Activated CD8-positive, alpha-beta memory T cell treated with anti-CD3 and anti-CD28 coated beads for 36 hours (primary cell): ENCODE measurements at regions not wholly inside any gene's neighbourhood (a gene's known extent, or its start where the extent isn't known, plus 50 kb on each side); places are given as distances from the start of the nearest gene placed in this dataset.
"Not testable (repeated sequence)": the region's sequence is repeated elsewhere in the genome, so short reads cannot be mapped to it uniquely, and the experiment has no call there.

ENCODE experiments used
- CTCF ChIA-PET: fragments of 350-600 bp; sonication (Branson Sonifier 250); formaldehyde crosslinking; loops from one replicate; lab custom pipeline; 2021; ENCODE audit warnings: antibody characterized with exemption; lab: Charles Lee
- POLR2A ChIA-PET: fragments of 350-600 bp; sonication (Branson Sonifier 250); formaldehyde crosslinking; loops from one replicate; lab custom pipeline; 2021; ENCODE audit warnings: antibody characterized with exemption; lab: Charles Lee

DNA sequence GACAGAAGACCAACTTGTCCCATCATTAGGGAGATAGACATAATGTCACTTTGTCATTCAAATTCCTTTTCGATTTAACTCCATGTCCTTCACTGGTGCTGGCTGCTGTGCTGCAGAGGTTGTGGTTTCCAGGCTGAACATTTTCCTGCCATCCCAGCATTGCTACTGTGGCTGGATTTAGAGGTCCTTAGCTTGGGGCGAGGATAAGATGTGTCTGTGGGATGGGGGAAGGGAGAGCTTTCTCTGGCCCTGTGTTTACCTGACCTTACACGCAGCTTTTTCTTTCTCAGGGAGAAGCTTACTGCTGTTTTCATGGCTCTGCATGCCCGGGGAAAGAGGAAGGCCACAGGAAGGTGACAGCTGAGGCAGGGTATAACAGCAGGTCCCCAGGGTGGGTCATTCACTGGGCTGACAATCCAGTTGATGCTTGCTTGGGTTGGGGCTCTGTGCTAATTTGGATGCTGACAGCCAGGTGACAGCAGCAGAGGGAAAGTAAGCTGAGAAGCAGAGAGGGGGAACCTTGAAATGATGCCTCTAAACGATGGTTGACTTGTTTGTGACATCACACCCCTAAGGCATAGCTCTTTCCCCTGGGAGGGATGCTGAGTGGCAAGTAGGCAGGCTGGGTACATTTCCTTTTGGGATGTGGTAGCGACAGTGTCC is 326.9 kb upstream of the CTNNB1 start:
- ChIA-PET CTCF (no interaction called here), POLR2A (no interaction called here)

DNA sequence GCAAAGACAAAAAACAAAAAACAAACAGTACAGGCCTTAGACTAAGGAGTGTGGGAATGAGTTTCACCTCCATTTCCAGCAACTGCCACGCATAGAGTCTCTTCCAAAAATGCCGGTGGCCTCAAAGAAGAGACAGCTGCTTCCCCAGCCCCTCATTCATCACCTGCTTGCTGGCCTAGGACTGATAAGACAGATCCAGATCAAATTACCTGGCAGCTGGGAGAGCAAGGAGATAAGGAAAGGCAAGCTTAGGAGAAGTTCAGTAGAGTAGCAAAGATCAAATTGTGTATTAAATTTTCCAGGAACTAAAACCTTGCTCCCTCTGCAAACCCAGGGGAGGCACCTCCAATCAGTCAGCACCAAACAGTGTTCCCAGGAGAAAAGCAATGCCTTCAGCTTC is 325.8 kb upstream of the CTNNB1 start:
- ChIA-PET CTCF (no interaction called here), POLR2A (no interaction called here)

DNA sequence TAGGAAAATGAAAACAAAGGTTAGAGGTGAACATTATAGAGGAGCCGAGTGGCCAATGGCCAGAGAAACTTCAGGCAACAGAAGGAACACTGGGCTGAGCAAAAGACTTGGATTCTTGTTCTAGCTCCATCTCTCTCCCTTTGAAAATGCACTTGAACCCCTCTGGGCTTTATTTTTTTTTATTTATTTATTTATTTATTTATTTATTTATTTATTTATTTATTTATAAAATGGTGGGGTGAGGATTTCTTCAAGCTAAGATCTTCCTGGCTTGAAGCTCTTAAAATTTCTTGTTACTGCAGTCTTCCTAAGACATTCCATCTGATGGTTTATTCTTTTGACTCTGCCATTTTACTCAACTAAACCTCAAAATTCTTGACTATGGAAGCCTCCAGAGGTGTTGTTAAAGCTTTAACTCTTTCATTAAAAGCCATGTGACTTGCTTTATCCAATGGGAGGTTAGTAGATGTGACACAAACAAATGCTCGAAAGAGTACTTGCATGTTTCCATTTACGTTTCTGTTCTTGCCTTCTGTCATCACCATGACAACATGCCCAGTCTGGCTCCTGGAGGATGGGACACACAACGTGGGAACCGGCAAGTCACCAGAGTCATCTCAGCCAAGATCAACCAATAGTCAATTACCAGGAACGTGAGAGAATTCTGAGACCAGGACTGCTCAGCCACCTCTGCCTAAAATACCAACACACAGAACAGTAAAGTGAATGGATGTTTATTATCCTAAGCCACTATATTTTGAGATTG is 325.2 kb upstream of the CTNNB1 start:
- ChIA-PET CTCF (no interaction called here), POLR2A (no interaction called here)

DNA sequence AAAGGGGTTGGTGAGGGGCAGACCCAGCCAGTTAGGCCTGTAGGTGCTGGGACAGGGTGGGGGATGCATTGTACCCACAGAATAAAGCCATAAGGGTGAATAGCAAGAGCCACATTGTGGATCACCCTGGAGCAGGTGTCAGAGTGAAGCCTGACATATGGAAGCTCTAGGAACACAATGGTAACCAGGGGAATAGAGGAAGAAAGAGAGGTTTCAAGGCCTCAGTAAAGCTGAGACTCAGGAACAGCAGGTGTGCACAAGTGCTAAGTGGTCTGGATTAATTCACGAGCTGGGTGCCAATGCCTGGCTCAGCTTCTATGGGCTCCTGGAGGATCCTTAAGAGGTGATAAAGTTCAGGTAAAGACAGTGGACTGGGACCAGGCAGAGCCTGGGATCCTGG is 323.7 kb upstream of the CTNNB1 start:
- CTCF ChIA-PET = no interaction called here
- POLR2A ChIA-PET = no interaction called here

DNA sequence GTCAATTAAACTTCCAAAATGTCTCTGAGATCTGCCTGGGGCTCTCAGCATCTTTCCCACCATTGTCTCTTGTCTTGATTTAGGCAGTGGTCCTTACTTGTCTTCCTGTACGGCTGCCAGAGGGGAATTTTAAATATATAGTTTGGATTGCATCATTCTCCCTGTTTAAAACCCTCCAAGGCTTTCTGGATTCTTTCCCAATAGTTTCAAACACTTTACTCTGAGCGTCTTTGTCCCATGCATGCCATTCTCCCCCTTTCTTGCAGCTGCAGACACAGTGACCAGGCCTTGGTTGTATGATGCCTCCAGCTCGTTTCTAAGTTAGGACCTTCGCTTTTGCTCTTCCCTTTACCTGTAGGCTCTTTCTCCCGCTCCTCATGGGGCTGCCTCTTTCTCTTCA is 323.3 kb upstream of the CTNNB1 start:
- ChIA-PET CTCF (no interaction called here), POLR2A (no interaction called here)

DNA sequence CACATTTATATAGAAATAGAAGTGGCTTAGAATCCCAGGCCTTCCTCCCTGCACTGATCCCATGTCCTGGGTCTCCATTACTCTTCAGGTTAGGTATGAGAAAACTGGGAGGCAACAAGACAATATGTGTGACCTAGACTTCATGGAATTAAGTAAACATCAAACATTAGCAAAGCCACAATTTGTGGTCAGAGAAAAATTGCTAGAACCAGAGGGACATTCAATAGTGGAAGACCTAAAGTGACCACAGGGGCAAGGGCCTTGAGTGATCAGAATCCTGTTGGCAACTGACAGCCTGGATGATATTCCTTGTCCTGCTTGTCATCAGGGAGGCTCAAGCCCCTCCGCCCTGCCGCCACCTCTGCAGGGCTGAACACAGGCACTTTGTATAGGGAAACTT is 322.8 kb upstream of the CTNNB1 start:
- CTCF ChIA-PET = no interaction called here

DNA sequence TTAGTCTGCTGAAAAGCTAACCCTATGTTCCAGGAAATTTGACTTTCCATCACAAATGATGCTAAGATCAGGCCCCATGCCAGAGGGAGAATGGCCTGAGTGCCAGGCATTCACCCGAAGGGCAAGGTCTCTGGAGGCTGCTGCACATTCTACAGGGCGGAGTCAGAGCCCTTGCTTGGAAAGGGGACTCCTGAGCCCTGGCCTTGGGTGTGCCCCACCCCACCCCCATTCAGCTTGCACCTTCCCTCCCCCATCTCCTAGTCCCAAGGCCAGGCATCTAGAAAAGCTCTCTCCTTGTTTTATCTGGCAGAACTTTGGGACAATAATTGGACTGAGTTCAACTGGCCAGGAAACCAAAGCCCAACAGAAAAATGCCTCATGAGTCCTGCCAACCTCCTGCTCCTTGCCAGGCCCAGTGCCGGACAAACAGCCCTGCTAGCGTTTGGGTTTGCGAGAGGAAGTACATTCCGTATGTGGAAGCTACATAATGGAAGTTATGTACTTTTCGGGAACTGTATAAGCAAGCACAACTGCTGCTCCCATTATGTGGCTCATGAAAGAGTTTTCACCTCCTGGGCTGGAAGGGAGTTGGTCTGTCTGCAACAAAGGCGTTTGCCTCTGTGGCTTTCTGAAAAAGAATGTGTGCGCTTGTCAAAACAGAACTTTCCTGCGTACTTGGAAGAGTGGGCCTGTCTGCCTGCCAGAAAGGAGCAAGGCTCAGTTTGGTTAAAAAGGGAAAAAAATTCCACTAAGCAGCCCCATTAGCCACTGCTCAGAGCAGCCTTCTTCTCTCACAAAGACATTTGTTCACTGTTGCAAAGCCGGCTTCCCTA is 321.5 kb upstream of the CTNNB1 start:
- ChIA-PET POLR2A (no interaction called here), CTCF (no interaction called here)

More for the DNA sequence above, 322.8 kb upstream of the CTNNB1 start:
- POLR2A ChIA-PET = no interaction called here

DNA sequence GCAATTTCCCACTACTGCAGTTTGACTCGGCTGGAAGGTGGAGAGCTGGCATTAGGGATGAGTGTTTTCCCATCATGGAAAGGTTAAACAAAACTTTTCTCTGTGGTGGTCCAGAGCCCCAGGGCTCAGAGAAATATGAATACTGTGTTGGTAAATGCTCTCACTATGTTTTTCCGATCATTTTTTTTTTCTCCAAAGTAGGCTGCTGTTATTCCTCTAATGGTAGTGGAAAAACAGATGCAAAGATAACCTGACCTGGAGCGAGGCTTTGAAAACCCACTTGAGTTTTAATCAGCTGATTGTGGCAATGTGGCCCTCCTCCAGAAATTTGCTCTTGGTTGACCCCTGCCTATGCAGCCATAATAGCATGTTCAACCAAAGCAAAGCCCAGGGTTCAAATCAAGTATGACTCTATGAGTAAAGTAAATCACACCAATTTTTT is 320.8 kb upstream of the CTNNB1 start:
- CTCF ChIA-PET = no interaction called here
- POLR2A ChIA-PET = no interaction called here

DNA sequence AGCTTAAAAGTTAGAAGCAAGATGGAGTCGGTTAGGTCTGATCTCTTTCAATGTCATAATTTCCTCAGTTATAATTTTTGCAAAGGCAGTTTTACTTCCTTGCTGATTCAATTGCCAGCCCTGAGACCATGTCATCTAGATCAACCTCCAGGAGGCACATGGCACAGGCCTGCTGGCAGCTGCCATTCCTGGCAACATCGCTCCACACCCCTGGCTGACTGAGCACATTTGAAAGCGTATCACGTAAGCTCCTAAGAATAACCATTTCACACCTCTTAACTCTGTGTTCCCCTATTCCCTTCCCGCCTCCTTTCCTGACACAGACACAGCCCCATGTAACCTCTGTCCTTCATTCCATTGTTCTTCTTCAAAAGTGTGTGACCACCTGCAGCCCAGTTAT is 313.9 kb upstream of the CTNNB1 start:
- ChIA-PET POLR2A (no interaction called here), CTCF (no interaction called here)

DNA sequence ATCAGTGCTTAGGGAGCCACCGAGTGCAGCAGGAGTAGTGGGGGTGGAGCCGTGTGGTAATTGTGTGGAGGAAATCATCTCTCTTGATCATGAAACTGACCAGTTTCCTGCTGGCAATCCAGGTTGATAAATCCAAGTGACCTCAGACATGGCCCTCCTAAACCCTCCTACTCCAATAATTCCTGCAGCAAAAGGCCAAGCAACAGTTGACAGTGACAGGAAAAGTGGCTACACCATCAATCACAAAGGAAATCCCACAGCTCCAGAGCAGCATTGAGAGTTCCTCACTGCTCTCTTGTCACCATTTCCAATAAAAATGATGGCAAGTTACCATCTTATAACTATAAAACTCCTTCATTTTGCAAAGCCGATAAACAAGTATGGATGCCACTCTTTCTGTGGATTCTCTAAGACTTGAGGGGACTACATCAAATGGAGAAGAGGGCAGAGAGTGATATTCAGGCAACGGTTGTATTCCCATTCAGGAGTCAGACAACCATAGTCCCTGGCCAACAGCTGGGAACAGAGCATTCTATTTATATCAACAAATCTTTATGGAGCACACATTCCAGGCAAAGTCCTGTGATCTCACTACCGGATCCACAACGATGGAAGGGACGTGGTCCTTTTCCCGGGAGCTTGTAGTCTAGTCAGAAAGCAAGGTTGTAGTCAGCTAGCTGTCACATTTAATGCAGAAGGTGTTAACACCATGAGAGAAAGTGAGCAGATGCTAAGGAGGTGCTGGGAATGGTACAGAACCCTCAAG is 312.5 kb upstream of the CTNNB1 start:
- CTCF ChIA-PET = no interaction called here
- POLR2A ChIA-PET = no interaction called here

DNA sequence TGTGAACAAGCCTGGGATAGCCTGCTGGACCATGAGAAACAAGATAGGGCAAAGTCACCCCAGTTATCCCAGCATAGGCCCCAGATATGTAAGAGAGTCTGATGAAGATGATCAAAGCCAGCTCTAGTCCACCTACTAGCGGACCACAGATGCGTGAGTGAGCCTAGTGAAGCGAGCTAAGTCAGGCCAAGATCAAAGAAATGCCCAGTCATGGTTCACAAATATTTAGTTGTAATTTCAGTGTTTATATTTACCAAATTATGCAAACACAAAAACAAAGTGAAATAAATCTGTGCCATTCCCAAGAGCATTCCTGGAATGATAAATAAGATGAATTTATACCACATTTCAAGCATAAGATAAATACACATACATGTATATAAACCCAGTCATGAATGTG is 308.1 kb upstream of the CTNNB1 start:
- CTCF ChIA-PET = no interaction called here
- POLR2A ChIA-PET = interaction anchor here (0.6 kb wide), 1 partner anchor 269 kb away, joined by 4 read pairs; no protein-coding TSS in a partner anchor

DNA sequence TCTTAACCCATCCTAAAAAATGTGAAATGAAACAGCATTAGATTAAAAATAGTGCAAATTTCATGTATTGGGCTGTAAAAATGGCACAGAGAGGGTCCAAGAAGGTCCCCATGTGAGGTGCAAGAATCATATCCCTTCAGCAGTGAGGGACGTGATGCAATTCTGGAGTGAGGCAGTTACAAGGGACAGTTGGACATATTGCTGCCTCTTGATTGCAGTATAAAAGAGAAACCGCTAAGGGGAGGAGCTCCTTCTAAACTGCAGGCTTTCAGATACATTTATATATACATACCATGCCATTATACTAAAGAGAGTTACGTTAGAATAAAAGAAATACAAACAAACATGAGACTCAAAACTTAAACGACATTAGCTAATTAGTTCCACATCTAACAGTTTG is 304.2 kb upstream of the CTNNB1 start:
- CTCF ChIA-PET = no interaction called here
- POLR2A ChIA-PET = no interaction called here

DNA sequence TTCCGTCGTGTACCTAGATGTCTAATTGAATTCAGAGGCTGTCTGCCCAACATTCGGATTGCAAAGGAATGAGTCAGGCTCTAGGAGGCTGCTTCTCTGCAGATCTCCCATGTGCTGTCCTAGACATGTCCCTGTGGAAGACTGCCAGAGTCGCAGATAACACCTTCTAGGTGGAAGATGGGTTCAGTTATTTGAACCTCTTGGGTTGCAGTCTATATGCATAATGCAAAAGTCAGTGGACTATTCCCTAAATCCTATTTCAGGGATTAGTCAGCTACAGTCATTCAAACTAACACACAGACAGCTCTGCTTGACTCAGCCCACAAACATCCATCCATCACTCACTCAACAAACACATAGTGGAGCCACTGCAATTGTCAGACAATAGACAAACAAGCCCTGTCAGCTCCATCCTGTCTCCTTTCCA is 300.0 kb upstream of the CTNNB1 start:
- CTCF ChIA-PET = no interaction called here
- POLR2A ChIA-PET = no interaction called here

DNA sequence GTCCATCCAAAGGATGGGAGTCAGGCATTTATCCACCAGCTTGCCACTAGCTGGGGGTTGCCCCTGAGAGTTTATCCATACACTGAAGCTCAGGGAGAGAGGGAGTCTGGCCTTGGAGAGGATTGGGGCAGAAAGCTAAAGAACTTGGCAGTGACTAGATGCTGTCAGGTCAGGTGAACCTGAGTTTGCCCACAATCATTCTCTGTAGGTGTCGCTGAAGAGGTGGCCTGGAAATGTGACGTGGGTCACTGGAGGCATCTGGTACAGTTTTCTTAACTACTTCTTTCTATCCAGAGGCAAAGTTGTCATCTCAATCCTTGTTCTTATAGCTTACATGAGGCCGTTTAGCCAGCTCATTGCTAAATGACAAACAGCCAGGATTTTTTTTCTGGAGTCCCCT is 298.0 kb upstream of the CTNNB1 start:
- CTCF ChIA-PET = no interaction called here
- POLR2A ChIA-PET = no interaction called here

DNA sequence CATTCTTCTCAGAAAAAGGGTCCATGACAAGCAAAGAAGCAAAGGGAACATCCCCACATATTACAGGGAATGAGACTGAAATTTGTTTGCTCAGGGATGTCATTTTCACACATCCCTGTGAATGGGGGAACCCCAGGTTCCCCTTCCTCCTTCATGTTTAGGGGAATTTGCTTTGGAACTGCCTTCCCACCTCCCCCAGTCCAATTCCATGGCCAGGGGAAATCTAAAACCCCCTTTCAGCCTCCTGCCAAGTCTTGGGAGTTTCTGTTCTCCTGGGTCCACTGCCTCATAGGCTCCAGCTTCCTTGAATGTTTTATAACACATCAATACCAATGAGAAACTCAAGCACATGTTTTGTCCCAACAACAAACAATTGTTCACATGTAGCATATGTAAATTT is 297.5 kb upstream of the CTNNB1 start:
- ChIA-PET POLR2A (no interaction called here), CTCF (no interaction called here)

DNA sequence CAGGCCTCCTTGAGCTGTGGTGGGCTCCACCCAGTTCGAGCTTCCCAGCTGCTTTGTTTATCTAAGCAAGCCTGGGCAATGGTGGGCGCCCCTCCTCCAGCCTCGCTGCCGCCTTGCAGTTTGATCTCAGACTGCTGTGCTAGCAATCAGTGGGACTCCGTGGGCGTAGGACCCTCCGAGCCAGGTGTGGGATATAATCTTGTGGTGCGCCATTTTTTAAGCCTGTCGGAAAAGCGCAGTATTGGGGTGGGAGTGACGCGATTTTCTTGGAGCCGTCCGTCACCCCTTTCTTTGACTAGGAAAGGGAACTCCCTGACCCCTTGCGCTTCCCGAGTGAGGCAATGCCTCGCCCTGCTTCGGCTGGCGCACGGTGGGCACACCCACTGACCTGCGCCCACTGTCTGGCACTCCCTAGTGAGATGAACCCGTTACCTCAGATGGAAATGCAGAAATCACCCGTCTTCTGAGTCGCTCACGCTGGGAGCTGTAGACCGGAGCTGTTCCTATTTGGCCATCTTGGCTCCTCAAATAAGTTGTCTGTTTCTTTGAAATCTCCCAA is 291.3 kb upstream of the CTNNB1 start:
- CTCF ChIA-PET, POLR2A ChIA-PET: not testable (repeated sequence)

DNA sequence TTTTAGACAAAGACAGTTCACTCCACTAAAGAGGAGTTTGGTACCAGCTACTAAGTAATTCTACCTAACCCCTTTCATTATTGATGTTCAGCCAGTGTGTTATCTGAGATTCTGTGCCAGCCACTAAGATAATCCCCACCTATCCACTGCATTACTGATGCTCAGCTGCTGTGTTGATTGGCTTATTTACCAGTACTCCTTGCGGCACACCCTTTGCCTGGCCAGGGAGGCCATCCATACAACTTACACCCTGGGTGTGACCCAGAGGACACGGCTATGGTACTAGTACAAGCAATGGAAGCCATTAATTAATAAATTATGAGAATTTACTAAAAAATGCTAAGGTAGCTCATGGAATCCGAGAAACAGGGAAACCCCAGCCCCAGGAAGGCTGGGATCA is 290.7 kb upstream of the CTNNB1 start:
- CTCF ChIA-PET = no interaction called here
- POLR2A ChIA-PET = no interaction called here

DNA sequence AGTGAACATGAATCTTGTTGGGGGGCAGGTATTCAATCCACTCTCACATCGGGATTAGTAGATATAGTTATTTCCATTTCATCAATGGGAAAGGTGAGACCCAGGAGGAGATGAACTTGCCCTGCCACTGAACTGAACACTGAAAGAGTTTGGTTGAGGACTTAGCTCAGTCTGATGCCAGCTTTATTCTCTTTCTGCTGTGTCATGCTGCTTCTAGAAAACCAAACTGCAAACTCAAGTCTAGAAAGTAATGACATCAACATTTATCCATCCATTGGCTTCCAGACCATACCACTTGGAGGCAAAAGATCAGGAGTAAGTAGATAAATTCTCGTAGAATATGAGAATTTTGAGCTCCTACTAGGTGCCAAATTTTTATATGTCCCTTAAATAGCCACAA is 288.0 kb upstream of the CTNNB1 start:
- ChIA-PET POLR2A (no interaction called here), CTCF (no interaction called here)

DNA sequence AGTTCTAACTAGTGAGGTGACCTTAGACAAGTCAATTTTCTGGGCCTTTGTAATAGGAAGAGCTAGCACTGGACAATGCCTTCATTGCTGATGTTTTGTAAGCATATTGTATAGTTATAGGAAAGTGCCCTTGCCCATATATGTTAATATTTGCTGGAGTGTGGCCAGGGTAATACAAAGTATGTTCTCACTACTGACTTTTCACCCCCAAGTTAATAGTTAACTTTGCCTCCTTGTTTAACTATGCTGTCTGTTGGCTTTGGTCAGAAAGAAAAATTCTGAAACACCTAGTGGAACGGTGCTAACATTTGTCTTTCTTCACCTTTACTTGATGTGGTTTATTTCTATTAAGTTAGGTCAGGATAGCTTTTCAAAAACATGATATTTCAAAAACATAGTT is 287.4 kb upstream of the CTNNB1 start:
- POLR2A ChIA-PET = no interaction called here

More for the DNA sequence above, 287.4 kb upstream of the CTNNB1 start:
- CTCF ChIA-PET = no interaction called here
